Vagina (tissue), 2 donors: ENCODE measurements at regions not wholly inside any gene's neighbourhood (a gene's known extent, or its start where the extent isn't known, plus 50 kb on each side); places are given as distances from the start of the nearest gene placed in this dataset.

ENCODE experiments used
- CTCF ChIP-seq, 3 experiments: fragments of 450-650 bp in 2 of 3; fragments of 200-600 bp in 1 of 3; sonication (generic) in 1 of 3; IDR thresholded peaks; one replicate each; pipeline ENCODE4 v1.5.1; 2017 to 2019; ENCODE audit warnings: antibody characterized with exemption in 3 of 3, mild to moderate bottlenecking in 2 of 3, moderate library complexity in 2 of 3
- POLR2A ChIP-seq, 2 donors: fragments of 450-650 bp; IDR thresholded peaks; one replicate each; pipeline ENCODE4 v1.6.1; 2017; ENCODE audit warnings: antibody characterized with exemption in 2 of 2, mild to moderate bottlenecking in 2 of 2, moderate library complexity in 2 of 2

DNA sequence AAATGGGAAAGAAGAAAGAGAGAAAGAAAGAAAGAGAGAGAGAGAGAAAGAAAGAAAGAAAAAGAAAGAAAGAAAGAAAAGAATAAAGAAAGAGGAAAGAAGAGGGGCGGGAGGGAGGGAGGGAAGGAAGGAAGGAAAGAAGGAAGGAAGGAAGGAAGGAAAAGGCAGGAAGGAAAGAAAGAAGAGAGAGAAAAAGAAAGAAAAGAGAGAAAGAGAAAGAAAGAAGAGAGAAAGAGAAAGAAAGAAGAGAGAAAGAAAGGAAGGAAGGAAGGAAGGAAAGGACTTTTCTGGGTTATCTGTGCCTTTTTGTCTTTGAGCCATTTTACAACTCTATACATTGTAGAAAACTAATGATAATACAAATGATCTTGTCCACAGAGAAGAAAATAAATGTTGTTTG, 136.6 kb upstream of the SMAD3 start:
- TF ChIP-seq CTCF (IDR thresholded peaks at IDR 0.05) (no peak), POLR2A (IDR thresholded peaks at IDR 0.05) (no peak)
